Panc1 (cell line): ENCODE measurements at regions not wholly inside any gene's neighbourhood (a gene's known extent, or its start where the extent isn't known, plus 50 kb on each side); places are given as distances from the start of the nearest gene placed in this dataset.
"Not testable (repeated sequence)": the region's sequence is repeated elsewhere in the genome, so short reads cannot be mapped to it uniquely, and the experiment has no call there.

ENCODE experiments used
- ATAC-seq: fragments of 200-7000 bp; cut with Tn5 transposase; 2 replicates; pipeline ENCODE4 v1.9.1; 2020; ENCODE audit warnings: mild to moderate bottlenecking, moderate library complexity
- BruUV-seq: library from RNA; stranded (reverse); fragments of 400-500 nt; replicated peaks from 2 replicates; lab custom pipeline; 2021; lab: Mats Ljungman, UMichigan
- CTCF ChIA-PET: fragments of 300-600 bp; sonication (Branson Sonifier 250); formaldehyde crosslinking; loops from one replicate; lab custom pipeline; 2022; ENCODE audit warnings: antibody characterized with exemption; lab: Charles Lee
- POLR2A ChIA-PET: fragments of 300-600 bp; sonication (Branson Sonifier 250); formaldehyde crosslinking; loops from one replicate; lab custom pipeline; 2022; ENCODE audit warnings: antibody characterized with exemption; lab: Charles Lee
- DNase-seq: peaks from one replicate; pipeline ENCODE4 v3.0.0-alpha.2; 2010; ENCODE audit warnings: low read depth, low spot score
- H3K27ac ChIP-seq: 2 replicates; pipeline ENCODE4 v1.5.1; 2011; ENCODE audit warnings: mild to moderate bottlenecking, low read length, inconsistent platforms
- H3K27me3 ChIP-seq: fragments of 200-500 bp; sonication (Bioruptor generic); 2 replicates; pipeline ENCODE4 v1.6.0; 2014; ENCODE audit warnings: low read length, inconsistent platforms; ENCODE audit not compliant: control insufficient read depth, insufficient read depth
- H3K36me3 ChIP-seq: fragments of 200-500 bp; sonication (Bioruptor generic); 2 replicates; pipeline ENCODE4 v1.5.1; 2014; ENCODE audit warnings: inconsistent platforms, mild to moderate bottlenecking, low read length, moderate library complexity; ENCODE audit not compliant: control insufficient read depth, insufficient read depth
- H3K4me1 ChIP-seq: 2 replicates; pipeline ENCODE4 v1.5.1; 2011; ENCODE audit warnings: inconsistent platforms, mild to moderate bottlenecking, low read length, moderate library complexity; ENCODE audit not compliant: control insufficient read depth, insufficient read depth
- H3K4me3 ChIP-seq, 2 experiments: 2 replicates each; pipeline ENCODE4 v1.5.1; 2011 to 2012; ENCODE audit warnings: low read depth in 2 of 2, low read length in 2 of 2, mild to moderate bottlenecking in 2 of 2, inconsistent platforms in 1 of 2, moderate library complexity in 1 of 2
- H3K9me3 ChIP-seq: fragments of 200-500 bp; sonication (Bioruptor generic); 2 replicates; pipeline ENCODE4 v1.5.1; 2014; ENCODE audit warnings: low read depth, mild to moderate bottlenecking, inconsistent platforms, low read length, moderate library complexity; ENCODE audit not compliant: control insufficient read depth, insufficient read depth
- POLR2AphosphoS5 ChIP-seq: IDR thresholded peaks from 2 replicates; pipeline ENCODE4 v1.6.1; 2012; ENCODE audit warnings: mild to moderate bottlenecking, low read depth, low read length, moderate library complexity
- REST ChIP-seq, 2 experiments: IDR thresholded peaks; 2 replicates each; pipeline ENCODE4 v1.6.1; 2011 to 2012; ENCODE audit warnings: low read depth in 2 of 2, control low read depth in 1 of 2, low read length in 1 of 2, mild to moderate bottlenecking in 1 of 2, moderate library complexity in 1 of 2; ENCODE audit not compliant: insufficient read depth in 1 of 2
- SIN3A ChIP-seq: IDR thresholded peaks from 2 replicates; pipeline ENCODE4 v1.6.1; 2012; ENCODE audit warnings: low read depth, mild to moderate bottlenecking, low read length, moderate library complexity, borderline replicate concordance; ENCODE audit not compliant: insufficient read depth
- TCF7L2 ChIP-seq: IDR thresholded peaks from 2 replicates; pipeline ENCODE4 v1.6.1; 2011; ENCODE audit warnings: mild to moderate bottlenecking, low read depth, low read length, inconsistent platforms
- in situ Hi-C: cut with HindIII; loops from 2 replicates; pipeline ENCODE4 v1.10.0; 2016; ENCODE audit warnings: low sequenced_read_pairs, low pct_unique_long_range_greater_than_20kb
- intact Hi-C: fragments of 100-400 bp; cut with micrococcal nuclease; formaldehyde crosslinking; loops from one replicate; pipeline ENCODE4 v1.10.0; 2022; ENCODE audit not compliant: unreplicated experiment
- TF ChIP-seq, protein P1 (sequence below): fragments of 450-650 bp; IDR thresholded peaks from 2 replicates; pipeline ENCODE4 v1.5.1; 2017; ENCODE audit warnings: mild to moderate bottlenecking

DNA sequence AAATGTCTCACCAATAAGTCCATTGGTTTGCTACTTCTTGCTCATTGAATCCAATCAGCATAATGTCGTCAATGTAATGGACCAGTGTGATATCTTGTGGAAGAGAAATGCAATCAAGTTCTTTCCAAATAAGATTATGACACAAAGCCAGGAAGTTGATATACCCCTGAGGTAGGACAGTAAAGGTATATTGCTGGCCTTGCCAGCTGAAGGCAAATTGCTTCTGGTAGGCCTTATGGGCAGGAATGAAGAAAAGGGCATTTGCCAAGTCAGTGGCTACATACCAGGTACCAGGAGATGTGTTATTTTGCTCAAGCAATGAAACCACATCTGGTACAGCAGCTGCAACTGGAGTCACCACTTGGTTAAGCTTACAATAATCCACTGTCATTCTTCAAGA is 276.1 kb downstream of the C12orf75 start:
- CTCF ChIA-PET, H3K27ac ChIP-seq, intact Hi-C loops, H3K4me3 ChIP-seq, ATAC-seq, POLR2A ChIA-PET, H3K36me3 ChIP-seq, H3K4me1 ChIP-seq, DNase-seq, H3K9me3 ChIP-seq, in situ Hi-C loops, H3K27me3 ChIP-seq, BruUV-seq: not testable (repeated sequence)

DNA sequence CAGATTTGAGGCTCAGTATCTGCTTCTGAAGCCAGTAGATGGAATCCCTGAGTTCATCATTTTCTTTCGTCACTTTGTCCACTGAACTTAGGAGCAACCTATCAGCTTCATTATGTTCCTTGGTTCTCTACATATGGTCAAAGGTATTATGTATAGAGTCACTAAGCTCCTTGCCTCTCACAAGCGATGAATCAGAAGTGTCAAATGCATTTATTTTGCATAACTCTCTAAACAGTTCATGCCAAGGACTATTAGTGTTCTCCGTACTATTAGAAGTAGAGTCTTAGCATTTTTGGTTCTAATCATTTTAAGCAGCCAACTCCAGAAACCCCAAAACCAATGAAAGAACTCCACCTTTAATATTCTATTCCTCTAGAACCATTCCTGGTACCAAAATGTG is 278.5 kb downstream of the C12orf75 start:
- POLR2A ChIA-PET, H3K4me1 ChIP-seq, H3K27ac ChIP-seq, DNase-seq, H3K27me3 ChIP-seq, in situ Hi-C loops, H3K9me3 ChIP-seq, BruUV-seq, ATAC-seq, intact Hi-C loops, H3K4me3 ChIP-seq, H3K36me3 ChIP-seq, CTCF ChIA-PET: not testable (repeated sequence)

GRCh38 chr12:105610459-105610858 is 280.0 kb downstream of the C12orf75 start:
- intact Hi-C loops (no loop called here), in situ Hi-C loops (no loop called here)
- Histone ChIP-seq H3K4me3 (no peak overlapping the region), H3K4me1 (no peaks in the 10 kb centered on the region), H3K27me3 (no peaks in the 10 kb centered on the region), H3K9me3 (no peaks in the 10 kb centered on the region), H3K36me3 (no peaks in the 10 kb centered on the region), H3K27ac (no peak overlapping the region)
- TF ChIP-seq TCF7L2 (no peak), REST (IDR thresholded peaks at IDR 0.05; ENCODE audit: insufficient read depth in 1 of 2, low read depth in 2 of 2, low read length in 1 of 2) (no peak), SIN3A (no peak), POLR2AphosphoS5 (no peak)
- TF ChIP-seq, protein P1, sequence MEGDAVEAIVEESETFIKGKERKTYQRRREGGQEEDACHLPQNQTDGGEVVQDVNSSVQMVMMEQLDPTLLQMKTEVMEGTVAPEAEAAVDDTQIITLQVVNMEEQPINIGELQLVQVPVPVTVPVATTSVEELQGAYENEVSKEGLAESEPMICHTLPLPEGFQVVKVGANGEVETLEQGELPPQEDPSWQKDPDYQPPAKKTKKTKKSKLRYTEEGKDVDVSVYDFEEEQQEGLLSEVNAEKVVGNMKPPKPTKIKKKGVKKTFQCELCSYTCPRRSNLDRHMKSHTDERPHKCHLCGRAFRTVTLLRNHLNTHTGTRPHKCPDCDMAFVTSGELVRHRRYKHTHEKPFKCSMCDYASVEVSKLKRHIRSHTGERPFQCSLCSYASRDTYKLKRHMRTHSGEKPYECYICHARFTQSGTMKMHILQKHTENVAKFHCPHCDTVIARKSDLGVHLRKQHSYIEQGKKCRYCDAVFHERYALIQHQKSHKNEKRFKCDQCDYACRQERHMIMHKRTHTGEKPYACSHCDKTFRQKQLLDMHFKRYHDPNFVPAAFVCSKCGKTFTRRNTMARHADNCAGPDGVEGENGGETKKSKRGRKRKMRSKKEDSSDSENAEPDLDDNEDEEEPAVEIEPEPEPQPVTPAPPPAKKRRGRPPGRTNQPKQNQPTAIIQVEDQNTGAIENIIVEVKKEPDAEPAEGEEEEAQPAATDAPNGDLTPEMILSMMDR = no peak
- BruUV-seq = no TSS peak
- POLR2A ChIA-PET = no interaction called here
- DNase-seq (no peak), ATAC-seq (no peak)
- CTCF ChIA-PET = no interaction called here
